Fibroblast of skin of back (primary cell): ENCODE measurements at regions not wholly inside any gene's neighbourhood (a gene's known extent, or its start where the extent isn't known, plus 50 kb on each side); places are given as distances from the start of the nearest gene placed in this dataset.
"Not testable (repeated sequence)": the region's sequence is repeated elsewhere in the genome, so short reads cannot be mapped to it uniquely, and the experiment has no call there.

Experiments used
- DNase-seq: peaks from one replicate; pipeline ENCODE4 v3.0.0-alpha.2; 2013

DNA sequence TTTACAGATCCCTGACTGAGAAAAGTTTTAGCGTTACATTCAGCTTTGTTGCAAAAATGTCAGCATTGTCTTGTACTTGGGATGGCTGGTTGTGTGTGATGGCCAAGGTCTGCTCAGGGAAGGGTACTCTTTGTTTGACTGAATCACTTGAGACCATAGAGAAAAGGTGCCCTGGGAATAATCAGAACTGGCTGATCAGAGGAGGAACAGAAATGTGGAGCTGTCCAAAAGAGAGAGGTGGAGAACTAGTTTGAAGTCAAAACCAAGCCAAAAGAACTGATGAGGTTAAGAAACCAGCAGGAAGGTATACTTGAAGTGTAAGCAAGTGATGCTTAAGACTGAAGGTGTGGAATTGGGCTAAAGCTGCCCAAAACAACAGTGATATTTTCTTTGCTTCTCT lies 107.6 kb upstream of the LYPLAL1 start:
- no peak for DNase-seq

DNA sequence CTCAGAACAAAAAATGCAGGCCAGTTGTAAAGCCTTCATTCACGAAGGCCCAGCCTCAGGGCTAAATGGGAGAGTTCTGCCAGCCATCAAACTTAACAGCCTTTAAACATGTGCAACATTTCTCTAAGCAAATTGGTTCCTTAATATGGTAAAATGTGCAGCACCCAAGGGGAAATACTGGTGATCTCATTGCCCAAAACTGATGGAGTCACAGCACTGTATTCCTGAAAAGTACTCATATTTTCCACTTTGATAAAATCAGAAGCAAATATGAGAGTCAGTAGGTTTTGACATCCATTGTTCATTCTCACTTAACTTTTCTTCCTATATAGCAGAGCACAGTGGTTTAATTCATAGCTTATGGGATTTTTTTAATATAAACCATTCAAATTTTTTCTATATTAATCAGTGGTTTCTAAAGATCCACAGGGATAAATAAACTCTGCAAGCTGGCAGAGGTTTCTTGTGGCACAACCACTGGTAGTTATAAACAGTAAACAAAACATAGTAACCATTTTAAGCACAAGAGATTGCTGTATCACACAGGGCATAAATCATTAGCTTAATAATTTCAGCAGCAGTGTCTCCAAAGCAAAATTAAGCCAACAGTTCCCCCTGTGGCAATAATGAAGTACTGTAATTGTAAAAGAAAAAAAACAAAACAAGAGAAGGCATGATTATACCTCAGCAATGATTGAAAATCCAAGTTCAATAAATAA lies 106.9 kb upstream of the LYPLAL1 start:
- DNase-seq, result peak; percentile 66

DNA sequence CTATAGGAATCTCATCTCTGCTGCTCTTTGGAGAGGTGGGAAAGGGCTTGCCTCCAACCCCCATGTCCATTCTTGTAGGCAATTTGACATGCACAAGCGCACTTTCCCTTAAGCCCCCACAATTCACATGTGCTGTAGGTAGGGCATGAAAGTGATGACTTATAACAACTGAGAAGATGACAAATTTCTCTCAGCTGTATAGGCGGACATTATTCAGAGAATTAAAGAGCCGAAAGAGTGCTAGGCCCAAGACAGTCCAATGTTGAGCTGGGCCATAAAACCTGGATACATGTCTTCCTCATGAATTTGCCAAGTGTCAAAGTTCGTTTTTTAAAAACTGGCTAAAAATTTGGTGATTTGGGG lies 106.3 kb upstream of the LYPLAL1 start:
- no peak for DNase-seq

DNA sequence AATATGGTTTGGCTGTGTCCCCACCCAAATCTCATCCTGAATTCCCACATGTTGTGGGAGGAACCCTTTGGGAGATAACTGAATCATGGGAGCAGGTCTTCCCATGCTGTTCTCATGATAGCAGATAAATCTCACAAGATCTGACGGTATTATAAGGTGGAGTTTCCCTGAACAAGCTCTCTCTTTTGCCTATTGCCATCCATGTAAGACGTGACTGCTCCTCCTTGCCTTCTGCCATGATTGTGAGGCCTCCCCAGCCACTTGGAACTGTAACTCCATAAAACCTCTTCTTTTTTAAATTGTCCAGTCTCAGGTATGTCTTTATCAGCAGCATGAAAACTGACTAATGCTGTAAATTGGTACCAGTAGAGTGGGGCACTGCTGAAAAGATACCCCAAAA lies 103.3 kb upstream of the LYPLAL1 start:
- not testable (repeated sequence) for DNase-seq

DNA sequence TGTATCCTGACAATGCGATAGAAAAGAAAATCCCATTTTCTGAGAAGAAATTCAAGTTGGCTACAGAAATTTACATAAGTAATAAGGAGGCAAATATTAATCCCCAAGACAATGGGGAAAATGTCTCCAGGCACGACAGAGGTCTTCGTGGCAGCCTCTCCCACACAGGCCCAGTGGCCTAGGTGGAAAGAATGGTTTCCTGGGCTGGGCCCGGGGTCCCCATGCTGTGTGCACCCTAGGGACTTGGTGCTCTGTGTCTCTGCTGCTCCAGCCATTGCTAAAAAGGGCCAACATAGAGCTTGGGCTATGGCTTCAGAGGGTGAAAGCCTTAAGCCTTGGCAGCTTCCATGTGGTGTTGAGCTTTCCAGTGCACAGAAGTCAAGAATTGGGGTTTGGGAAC lies 102.5 kb upstream of the LYPLAL1 start:
- DNase-seq, result no peak

DNA sequence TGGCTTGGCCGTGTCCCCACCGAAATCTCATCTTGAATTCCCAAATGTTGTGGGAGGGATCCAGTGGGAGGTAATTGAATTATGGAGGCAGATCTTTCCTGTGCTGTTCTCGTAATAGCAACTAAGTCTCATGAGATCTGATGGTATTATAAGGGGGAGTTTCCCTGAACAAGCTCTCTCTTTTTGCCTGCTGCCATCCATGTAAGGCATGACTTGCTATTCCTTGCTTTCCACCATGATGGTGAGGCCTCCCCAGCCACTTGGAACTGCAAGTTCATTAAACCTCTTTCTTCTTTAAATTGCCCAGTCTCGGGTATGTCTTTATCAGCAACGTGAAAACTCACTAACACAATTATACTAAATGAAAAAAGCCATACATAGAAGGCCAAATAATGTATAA lies 101.3 kb upstream of the LYPLAL1 start:
- no peak for DNase-seq

DNA sequence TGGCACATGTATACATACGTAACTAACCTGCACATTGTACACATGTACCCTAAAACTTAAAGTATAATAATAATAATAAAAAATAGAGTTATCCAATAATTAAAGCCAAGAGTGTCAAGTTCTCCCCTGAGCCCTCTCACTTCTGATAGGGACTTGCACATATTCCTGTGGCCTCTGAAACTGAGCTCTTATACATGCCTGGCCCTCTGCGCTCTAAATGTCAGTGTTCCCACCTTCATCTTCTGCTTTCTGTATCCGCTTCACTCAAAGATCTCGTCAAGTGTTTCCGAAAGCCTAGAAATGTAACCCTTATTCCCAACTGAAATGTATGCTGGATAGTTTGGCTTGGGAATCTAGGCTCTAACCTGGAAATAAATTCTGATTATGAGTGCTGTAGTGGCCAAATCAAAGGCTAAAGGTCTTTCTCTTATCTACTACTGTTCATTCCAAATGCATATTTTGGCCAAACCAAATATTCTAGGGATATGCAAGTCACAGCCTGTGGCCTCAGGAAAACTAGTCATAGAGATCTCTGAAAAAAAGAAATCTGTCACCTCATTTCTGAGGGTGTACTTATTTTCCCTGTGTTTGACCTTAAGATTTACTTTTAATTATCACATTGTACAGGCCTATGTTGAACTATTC lies 99.5 kb upstream of the LYPLAL1 start:
- DNase-seq, result no peak

DNA sequence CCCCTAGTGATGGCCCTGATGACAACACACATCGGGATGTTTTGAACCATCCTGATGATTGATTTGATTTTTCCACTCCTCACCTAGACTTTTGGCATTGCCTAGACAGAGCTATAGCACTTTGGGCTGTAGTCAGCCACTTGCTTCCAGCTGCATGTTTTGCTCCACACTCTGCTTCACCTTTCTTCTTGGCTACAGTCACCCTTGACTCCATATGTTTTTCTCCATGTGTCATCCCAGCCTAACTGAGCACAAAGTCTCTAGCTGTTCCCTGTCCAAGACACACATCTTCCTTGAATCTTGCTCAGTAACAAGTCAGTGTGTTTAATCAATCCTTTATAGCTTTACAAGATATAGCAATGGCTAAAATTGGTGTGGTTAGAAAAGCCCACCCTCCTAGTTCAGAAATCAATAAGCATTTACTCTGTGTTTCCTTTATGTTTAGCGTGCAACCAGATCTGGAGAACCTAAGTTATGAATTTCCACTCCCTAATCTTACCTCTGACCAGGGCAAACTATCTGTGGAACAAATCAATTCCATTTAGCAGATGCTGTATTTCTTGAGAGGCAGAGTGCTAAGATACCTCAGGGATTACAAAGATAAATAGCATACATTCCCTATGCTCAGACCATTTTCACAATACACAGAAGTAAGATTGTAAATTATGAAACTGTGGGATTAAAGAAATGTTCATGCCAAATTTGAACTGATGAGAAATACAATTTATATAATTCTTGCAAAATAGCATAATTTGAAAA lies 98.4 kb upstream of the LYPLAL1 start:
- DNase-seq, result no peak

DNA sequence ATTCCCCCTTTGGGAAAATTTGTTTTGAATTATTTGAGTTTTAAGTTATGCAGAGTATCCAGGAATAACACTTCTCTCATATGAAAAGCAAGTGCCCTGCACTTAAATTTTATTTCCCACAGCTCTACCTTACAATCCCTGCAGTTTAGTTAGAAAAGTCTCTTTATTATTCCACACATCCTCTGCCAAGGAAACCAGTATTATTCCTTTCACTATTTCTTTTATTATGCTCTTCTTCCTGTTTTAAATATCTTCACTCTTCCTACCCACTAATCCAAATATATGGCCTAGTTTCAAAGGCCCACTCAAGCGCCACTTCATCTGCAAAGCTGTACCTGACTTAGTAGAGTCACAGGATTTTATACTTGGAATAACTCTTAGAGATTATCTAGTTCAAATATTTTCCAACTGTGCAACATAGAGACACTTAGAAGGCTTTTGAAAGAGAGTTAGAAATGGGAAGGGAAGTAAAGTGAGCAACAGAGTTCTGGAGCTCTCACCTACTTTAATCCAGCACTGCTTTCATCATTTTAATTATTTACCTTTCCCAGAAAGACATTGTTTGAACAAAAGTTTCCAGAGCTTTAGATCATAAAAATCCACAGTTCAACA lies 97.2 kb upstream of the LYPLAL1 start:
- DNase-seq, result no peak

DNA sequence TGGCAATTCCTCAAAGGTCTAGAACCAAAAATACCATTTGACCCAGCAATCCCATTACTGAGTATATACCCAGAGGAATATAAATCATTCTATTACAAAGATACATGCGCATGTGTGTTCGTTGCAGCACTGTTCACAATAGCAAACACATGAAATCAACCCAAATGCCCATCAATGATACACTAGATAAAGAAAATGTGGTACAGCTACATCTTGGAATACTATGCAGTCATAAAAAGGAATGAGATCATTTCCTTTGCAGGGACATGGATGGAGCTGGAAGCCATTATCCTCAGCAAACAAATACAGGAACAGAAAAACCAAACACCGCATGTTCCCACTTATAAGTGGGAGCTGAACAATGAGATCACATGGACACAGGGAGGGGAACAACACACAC lies 95.9 kb upstream of the LYPLAL1 start:
- DNase-seq, result not testable (repeated sequence)

DNA sequence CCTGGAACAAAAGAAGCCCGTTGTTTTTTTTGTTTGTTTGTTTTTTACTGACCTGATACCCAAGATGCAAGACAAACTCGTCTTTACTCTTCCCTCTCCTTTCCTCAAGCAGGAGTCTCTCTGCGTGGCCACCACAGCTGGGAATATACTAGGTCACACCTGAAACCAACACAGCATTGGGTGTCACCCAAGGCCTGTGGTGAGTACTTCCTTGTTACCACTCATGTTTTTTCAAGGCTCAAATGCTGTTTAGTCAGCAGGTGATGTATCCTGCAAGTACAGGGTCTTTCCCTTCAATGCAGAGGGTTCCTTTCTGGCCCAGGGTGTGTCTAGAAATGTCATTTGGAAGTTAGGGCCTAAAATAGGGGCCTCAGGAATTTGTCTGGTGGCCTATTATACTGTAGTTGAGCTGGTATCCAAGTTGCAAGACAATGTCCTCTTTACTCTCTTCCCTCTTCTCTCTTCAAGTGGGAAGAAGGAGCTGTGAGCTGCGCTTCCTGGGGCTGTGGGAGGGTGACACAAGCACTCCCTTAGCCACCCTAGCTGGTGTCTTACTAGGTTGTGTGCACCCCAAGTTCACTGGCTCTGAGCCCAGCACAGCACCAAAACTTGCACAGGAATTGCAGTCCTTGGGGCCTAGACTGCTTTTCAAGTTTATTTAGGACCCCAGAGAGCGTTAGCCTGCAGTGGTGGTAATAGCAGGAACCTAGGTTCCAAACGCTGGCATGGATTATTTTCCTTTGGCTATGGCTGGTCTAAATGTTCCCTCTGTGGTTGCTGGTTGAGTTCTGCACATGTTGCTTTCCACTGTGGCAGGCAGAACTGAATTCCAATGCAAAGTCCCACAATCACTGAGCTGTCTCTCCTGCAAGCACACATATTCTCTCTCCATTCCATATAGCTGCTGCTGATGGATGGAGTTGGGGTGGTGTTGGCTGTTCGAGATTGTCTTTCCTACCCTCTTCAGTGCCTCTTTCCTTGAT lies 91.4 kb upstream of the LYPLAL1 start:
- DNase-seq, result no peak

DNA sequence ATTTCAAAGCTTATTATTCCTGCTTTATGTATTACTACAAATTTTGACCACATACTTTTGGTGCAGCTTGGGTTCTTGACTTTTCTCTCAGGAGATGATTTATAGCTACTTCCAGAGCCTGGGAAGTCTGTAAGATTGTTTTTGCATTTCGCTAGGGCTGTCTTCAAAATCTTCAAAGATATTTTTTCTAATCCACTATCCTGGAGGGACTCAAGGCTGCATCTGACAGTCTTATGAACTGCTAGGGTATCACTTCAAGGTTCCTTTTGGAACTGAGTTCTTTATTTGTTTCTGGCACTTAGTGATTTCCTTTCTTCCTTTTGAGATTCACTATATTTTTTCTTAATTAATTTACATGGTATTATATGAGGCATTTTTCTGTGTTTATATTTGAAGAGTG lies 90.0 kb upstream of the LYPLAL1 start:
- DNase-seq, result no peak

DNA sequence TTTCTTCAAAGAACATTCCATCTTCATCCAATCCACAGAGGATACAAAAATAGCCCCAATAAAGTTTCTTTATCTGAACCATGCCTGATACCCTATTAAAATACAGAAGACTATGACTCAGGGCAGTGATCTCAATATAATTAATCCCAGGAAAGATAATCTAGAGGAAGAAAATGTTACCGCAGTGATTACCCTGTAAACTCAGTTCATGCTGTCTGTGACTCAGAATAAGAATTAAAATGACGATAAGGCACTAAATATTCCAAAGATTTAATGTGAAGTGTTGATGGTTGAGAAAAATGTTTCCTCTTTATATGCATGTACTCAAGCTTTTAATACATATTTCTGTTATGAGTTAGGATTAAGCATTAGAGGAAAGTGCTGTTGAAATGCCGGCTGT lies 88.6 kb upstream of the LYPLAL1 start:
- DNase-seq, result peak; percentile 85

DNA sequence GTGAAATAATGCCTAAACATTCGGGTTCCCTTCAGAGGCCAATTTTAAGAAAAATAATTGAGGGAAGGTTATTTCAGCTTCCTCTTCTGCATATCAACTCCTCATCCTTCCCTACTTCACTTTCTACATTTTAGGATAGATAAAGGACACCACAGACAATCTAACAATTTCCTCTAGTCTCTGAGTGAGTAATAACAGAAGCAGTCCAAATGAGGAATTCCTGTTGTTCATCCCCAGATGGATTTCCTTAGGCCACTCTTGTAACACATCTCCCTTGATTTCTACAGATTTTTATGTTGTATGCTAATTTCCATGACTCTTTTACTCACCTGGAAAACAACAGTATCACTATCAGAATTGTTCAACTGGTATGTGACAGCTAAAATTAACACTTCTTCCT lies 87.7 kb upstream of the LYPLAL1 start:
- peak; percentile 70 for DNase-seq

DNA sequence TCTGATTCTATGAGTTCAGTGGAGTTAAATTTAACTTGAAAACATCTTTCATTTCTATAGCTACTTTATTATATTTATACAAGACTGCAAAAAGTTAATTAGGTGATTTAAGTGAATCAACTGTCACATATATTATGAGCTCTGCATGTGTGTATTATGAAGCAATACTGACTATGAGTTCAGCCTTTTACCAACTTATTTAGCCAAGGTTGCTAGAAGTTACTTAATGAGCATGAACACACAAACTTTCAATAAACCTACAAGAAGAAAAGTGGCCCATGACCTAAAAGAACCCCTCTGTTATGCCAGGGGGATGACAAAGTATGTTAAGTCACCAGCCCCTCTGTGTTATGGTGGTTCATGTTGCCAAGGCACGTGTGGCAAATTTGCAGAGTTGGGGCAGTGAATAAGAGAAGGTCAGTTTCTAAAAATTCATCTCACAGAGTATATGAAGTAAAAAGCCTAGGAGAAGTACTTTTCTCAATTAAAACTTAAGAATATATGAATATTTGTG lies 86.7 kb upstream of the LYPLAL1 start:
- no peak for DNase-seq

DNA sequence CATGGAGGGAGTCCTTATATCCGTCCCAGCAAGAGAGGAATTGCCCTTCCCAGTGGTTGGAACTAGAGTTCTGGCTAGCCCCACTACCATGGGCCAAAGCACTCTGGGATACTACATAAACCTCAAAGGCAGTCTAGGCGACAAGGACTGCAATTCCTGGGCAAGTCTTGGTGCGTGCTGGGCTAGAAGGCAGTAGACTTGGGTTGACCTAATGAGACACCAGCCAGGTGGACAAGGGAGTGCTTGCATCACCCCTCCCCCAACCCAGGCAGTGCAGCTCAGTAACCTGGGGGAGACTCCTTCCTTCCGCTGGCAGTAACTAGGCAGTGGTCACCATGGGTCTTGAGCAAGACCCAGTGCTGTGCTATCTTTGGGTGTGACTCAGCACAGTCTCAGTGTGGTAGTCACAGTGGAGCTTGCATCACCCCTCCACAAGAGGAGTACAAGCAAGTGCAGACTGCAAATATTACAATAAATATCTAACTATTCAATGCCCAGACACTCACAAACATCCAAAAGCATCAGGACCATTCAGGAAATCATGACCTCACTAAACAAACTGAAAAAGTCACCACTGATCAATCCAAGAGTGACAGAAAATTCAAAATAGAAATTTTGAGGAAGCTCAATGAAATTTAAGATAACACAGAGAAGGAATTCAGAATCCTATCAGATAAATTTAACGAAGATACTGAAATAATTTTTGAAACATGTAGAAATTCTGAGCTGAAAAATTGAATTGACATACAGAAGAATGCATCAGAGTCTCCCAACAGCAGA lies 84.7 kb upstream of the LYPLAL1 start:
- peak; percentile 93 for DNase-seq

DNA sequence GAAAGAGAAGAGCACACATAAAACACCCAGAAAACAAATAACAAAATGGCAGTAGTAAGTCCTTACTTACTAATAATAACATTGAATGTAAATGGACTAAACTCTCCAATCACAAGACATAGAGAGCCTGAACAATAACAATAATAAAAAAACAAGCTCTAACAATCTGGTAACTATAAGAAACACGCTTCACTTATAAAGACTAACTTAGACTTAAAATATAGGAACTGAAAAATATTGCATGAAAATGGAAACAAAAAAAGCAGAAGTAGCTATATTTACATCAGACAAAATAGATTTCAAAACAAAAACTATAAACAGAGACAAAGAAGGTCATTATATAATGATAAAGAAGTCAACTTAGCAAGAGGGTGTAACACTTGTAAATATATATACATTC lies 83.1 kb upstream of the LYPLAL1 start:
- DNase-seq, result no peak

DNA sequence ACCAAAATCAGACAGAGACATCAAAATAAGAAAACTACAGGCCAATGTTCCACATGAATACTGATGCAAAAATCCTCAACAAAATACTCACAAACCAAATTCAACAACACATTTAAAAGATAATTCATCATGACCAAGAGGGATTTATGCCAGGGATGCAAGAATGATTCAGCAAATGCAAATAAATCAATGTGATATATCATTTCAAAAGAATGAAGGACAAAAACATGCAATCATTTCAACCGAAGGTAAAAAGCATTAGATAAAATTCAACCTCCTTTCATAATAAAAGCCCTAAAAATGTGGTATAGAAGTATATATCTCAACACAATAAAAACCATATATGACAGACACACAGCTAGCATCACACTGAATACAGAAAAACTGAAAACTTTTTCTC lies 81.5 kb upstream of the LYPLAL1 start:
- peak; percentile 74 for DNase-seq

DNA sequence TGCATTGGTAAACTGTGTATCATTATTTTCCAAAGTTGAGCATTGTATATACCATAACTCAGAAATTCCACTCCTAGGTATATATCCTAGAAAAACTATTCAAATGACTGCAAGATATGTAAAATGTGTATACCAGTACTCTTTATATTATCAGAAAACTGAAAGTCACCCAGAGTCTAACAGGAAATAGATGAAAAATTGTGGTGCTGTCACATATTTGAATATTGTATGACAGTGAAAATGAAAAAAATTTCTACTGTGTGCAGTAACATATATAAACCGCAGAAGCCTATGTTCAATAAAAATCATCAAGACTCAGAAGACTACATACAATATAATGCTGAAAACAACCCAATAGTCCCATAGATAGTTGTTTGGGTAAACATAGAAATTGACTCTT lies 74.4 kb upstream of the LYPLAL1 start:
- no peak for DNase-seq

DNA sequence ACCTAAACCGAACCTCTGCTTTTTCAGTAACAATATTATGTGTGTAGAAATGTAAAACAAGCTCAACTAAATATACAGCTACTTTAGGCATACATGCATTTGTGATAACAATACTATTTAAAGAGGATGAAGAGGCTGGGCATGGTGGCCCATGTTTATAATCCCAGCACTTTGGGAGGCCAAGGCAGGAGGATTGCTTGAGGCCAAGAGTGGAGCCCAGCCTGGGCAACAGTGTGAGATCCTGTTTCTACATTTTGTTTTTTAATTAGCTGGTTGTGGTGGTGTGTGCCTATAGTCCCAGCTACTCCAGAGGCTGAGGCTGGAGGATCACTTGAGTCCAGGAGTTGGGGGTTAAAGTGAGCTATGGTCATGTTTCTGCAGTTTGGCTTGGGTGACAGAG lies 73.6 kb upstream of the LYPLAL1 start:
- DNase-seq, result no peak

DNA sequence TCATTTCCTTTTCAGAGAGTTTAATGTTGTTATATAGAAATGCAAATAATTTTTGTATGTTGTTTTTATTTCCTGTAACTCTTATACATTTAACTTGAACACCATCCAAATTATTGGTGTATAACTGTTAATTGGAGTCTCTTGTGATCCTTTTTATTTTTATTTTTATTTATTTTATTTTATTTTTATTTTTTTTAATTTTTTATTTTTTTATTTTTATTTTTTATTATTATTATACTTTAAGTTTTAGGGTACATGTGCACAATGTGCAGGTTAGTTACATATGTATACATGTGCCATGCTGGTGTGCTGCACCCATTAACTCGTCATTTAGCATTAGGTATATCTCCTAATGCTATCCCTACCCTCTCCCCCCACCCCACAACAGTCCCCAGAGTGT lies 71.2 kb upstream of the LYPLAL1 start:
- DNase-seq, result not testable (repeated sequence)
